ENCODE measurements at regions not wholly inside any gene's neighbourhood (a gene's known extent, or its start where the extent isn't known, plus 50 kb on each side); places are given as distances from the start of the nearest gene placed in this dataset.
"Not testable (repeated sequence)": the region's sequence is repeated elsewhere in the genome, so short reads cannot be mapped to it uniquely, and the experiment has no call there.

- Histone ChIP-seq H2AFZ (ENCODE audit: insufficient read depth, low read length, poor library complexity) (no peak overlapping the region), H2AK5ac (ENCODE audit: low read length) (no peak overlapping the region), H3K79me2 (ENCODE audit: control insufficient read depth, insufficient read depth, low read length, poor library complexity) (no peaks in the 10 kb centered on the region), H2BK120ac (ENCODE audit: insufficient read depth, low read length, poor library complexity) (no peak overlapping the region), H2BK12ac (ENCODE audit: low read length) (no peak overlapping the region), H3K4me1 (ENCODE audit: control insufficient read depth in 1 of 2, insufficient read depth in 2 of 2, low read length in 2 of 2) (peaks cover 0 to 3% of the 10 kb centered on the region in 2 experiments), H2BK5ac (ENCODE audit: low read depth, low read length, poor library complexity) (no peak overlapping the region), H3K14ac (ENCODE audit: low read length) (no peak overlapping the region), H3K4ac (ENCODE audit: low read depth, low read length) (no peak overlapping the region), H3K18ac (ENCODE audit: low read length) (no peak overlapping the region), H3K9ac (ENCODE audit: low read length) (no peak overlapping the region), H3K79me1 (ENCODE audit: low read length) (no peaks in the 10 kb centered on the region), H3K4me2 (ENCODE audit: low read length) (no peak overlapping the region), H3K4me3 (ENCODE audit: low read depth, low read length) (no peak overlapping the region), H3K23ac (ENCODE audit: low read length) (no peak overlapping the region), H3K9me3 (ENCODE audit: insufficient read depth, low read depth, low read length) (no peaks in the 10 kb centered on the region), H3K36me3 (ENCODE audit: control insufficient read depth in 1 of 2, insufficient read depth in 2 of 2, low read length in 2 of 2) (no peaks in the 10 kb centered on the region), H4K12ac (ENCODE audit: low read depth, low read length) (no peak overlapping the region), H3K27ac (ENCODE audit: low read depth, low read length) (no peak overlapping the region), H4K91ac (ENCODE audit: low read depth, low read length) (no peak overlapping the region), H3K27me3 (ENCODE audit: insufficient read depth, low read length) (no peaks in the 10 kb centered on the region), H4K8ac (ENCODE audit: low read depth, low read length) (no peak overlapping the region)
- DNase-seq: peak in 1 of 2 donors; percentile 43
- WGBS (ENCODE audit: extremely low coverage, insufficient coverage, insufficient read length): no CpG with 5 or more reads among the region's 8 CpGs
Measured at GRCh38 chr5:17127743-17128231, 89.6 kb upstream of the BASP1 start.

- Histone ChIP-seq H4K8ac (ENCODE audit: low read depth, low read length) (no peak overlapping the region), H3K27ac (ENCODE audit: low read depth, low read length) (no peak overlapping the region), H3K23ac (ENCODE audit: low read length) (peak overlapping the region; percentile 58), H2BK120ac (ENCODE audit: insufficient read depth, low read length, poor library complexity) (no peak overlapping the region), H3K4me2 (ENCODE audit: low read length) (no peak overlapping the region), H3K9ac (ENCODE audit: low read length) (no peak overlapping the region), H3K4me1 (ENCODE audit: control insufficient read depth in 1 of 2, insufficient read depth in 2 of 2, low read length in 2 of 2) (no peaks in the 10 kb centered on the region), H3K4me3 (ENCODE audit: low read depth, low read length) (no peak overlapping the region), H3K14ac (ENCODE audit: low read length) (no peak overlapping the region), H3K36me3 (ENCODE audit: control insufficient read depth in 1 of 2, insufficient read depth in 2 of 2, low read length in 2 of 2) (no peaks in the 10 kb centered on the region), H3K4ac (ENCODE audit: low read depth, low read length) (no peak overlapping the region), H4K12ac (ENCODE audit: low read depth, low read length) (no peak overlapping the region), H3K79me1 (ENCODE audit: low read length) (no peaks in the 10 kb centered on the region), H2BK12ac (ENCODE audit: low read length) (no peak overlapping the region), H3K79me2 (ENCODE audit: control insufficient read depth, insufficient read depth, low read length, poor library complexity) (no peaks in the 10 kb centered on the region), H2AK5ac (ENCODE audit: low read length) (no peak overlapping the region), H3K18ac (ENCODE audit: low read length) (no peak overlapping the region), H3K9me3 (ENCODE audit: insufficient read depth, low read depth, low read length) (no peaks in the 10 kb centered on the region), H2BK5ac (ENCODE audit: low read depth, low read length, poor library complexity) (no peak overlapping the region), H3K27me3 (ENCODE audit: insufficient read depth, low read length) (no peaks in the 10 kb centered on the region), H4K91ac (ENCODE audit: low read depth, low read length) (no peak overlapping the region), H2AFZ (ENCODE audit: insufficient read depth, low read length, poor library complexity) (no peak overlapping the region)
- WGBS (ENCODE audit: extremely low coverage, insufficient coverage, insufficient read length): no CpG with 5 or more reads among the region's 14 CpGs
- DNase-seq: no peak
Measured at GRCh38 chr5:17129093-17129849, 88.2 kb upstream of the BASP1 start.

- not testable (repeated sequence) for H3K4me1 ChIP-seq (ENCODE audit: control insufficient read depth in 1 of 2, insufficient read depth in 2 of 2, low read length in 2 of 2); H3K4me3 ChIP-seq (ENCODE audit: low read depth, low read length); H3K18ac ChIP-seq (ENCODE audit: low read length); H3K4me2 ChIP-seq (ENCODE audit: low read length); H3K27ac ChIP-seq (ENCODE audit: low read depth, low read length); H3K9ac ChIP-seq (ENCODE audit: low read length); H2BK12ac ChIP-seq (ENCODE audit: low read length); H4K12ac ChIP-seq (ENCODE audit: low read depth, low read length); H2AK5ac ChIP-seq (ENCODE audit: low read length); H2BK120ac ChIP-seq (ENCODE audit: insufficient read depth, low read length, poor library complexity); H3K36me3 ChIP-seq (ENCODE audit: control insufficient read depth in 1 of 2, insufficient read depth in 2 of 2, low read length in 2 of 2); H3K79me2 ChIP-seq (ENCODE audit: control insufficient read depth, insufficient read depth, low read length, poor library complexity); H3K4ac ChIP-seq (ENCODE audit: low read depth, low read length); H3K27me3 ChIP-seq (ENCODE audit: insufficient read depth, low read length); H3K23ac ChIP-seq (ENCODE audit: low read length); H4K8ac ChIP-seq (ENCODE audit: low read depth, low read length); H3K14ac ChIP-seq (ENCODE audit: low read length); H3K79me1 ChIP-seq (ENCODE audit: low read length); H2BK5ac ChIP-seq (ENCODE audit: low read depth, low read length, poor library complexity); H3K9me3 ChIP-seq (ENCODE audit: insufficient read depth, low read depth, low read length); H4K91ac ChIP-seq (ENCODE audit: low read depth, low read length); DNase-seq; H2AFZ ChIP-seq (ENCODE audit: insufficient read depth, low read length, poor library complexity)
- WGBS (ENCODE audit: extremely low coverage, insufficient coverage, insufficient read length): no CpG with 5 or more reads among the region's 9 CpGs
Measured at GRCh38 chr5:17130302-17130701, 87.1 kb upstream of the BASP1 start.

GRCh38 chr5:17132444-17133083 lies 84.9 kb upstream of the BASP1 start:
- no peak overlapping the region for H2AK5ac ChIP-seq (ENCODE audit: low read length)

More at GRCh38 chr5:17132444-17133083, 84.9 kb upstream of the BASP1 start:
- H3K4ac ChIP-seq (ENCODE audit: low read depth, low read length): no peak overlapping the region
- H3K9me3 ChIP-seq (ENCODE audit: insufficient read depth, low read depth, low read length): no peaks in the 10 kb centered on the region
- H3K79me1 ChIP-seq (ENCODE audit: low read length): no peaks in the 10 kb centered on the region
- no peak overlapping the region for H3K9ac ChIP-seq (ENCODE audit: low read length)
- H2BK5ac ChIP-seq (ENCODE audit: low read depth, low read length, poor library complexity): no peak overlapping the region
- H3K4me1 ChIP-seq (ENCODE audit: control insufficient read depth in 1 of 2, insufficient read depth in 2 of 2, low read length in 2 of 2): no peaks in the 10 kb centered on the region
- H3K23ac ChIP-seq (ENCODE audit: low read length): no peak overlapping the region
- no peak overlapping the region for H4K91ac ChIP-seq (ENCODE audit: low read depth, low read length)
- H3K4me3 ChIP-seq (ENCODE audit: low read depth, low read length): no peak overlapping the region
- H3K36me3 ChIP-seq (ENCODE audit: control insufficient read depth in 1 of 2, insufficient read depth in 2 of 2, low read length in 2 of 2): no peaks in the 10 kb centered on the region
- no peak overlapping the region for H3K4me2 ChIP-seq (ENCODE audit: low read length)
- H4K8ac ChIP-seq (ENCODE audit: low read depth, low read length): no peak overlapping the region
- H2BK120ac ChIP-seq (ENCODE audit: insufficient read depth, low read length, poor library complexity): no peak overlapping the region
- no peak overlapping the region for H3K27ac ChIP-seq (ENCODE audit: low read depth, low read length)
- H3K27me3 ChIP-seq (ENCODE audit: insufficient read depth, low read length): no peaks in the 10 kb centered on the region
- no peak overlapping the region for H3K18ac ChIP-seq (ENCODE audit: low read length)
- H3K14ac ChIP-seq (ENCODE audit: low read length): no peak overlapping the region
- no peak overlapping the region for H4K12ac ChIP-seq (ENCODE audit: low read depth, low read length)
- peak in 1 of 2 donors; percentile 75 for DNase-seq
- no peak overlapping the region for H2BK12ac ChIP-seq (ENCODE audit: low read length)
- no peaks in the 10 kb centered on the region for H3K79me2 ChIP-seq (ENCODE audit: control insufficient read depth, insufficient read depth, low read length, poor library complexity)
- no CpG with 5 or more reads among the region's 4 CpGs for WGBS (ENCODE audit: extremely low coverage, insufficient coverage, insufficient read length)
- no peak overlapping the region for H2AFZ ChIP-seq (ENCODE audit: insufficient read depth, low read length, poor library complexity)
